ENCODE measurements at regions not wholly inside any gene's neighbourhood (a gene's known extent, or its start where the extent isn't known, plus 50 kb on each side); places are given as distances from the start of the nearest gene placed in this dataset.

DNA sequence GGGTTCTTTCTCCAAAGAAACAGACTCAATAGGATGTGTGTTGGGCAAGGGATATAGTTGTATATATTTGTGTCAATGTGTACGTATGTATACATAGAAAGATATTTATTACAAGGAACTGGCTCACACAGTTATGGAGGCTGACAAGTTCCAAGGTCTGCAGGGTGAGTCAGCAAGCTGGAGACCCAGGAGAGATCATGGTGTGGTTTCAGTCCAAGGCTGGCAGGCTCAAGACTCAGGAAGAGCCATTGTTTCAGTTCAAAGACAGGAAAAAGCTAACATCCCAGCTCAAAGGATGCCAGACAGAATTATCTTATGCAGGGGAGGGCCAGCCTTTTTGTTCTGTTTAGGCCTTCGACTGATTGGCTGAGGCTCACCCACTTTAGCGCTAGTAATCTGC, 89.9 kb upstream of the RALGAPA2 start:
- Mint-ChIP-seq H3K4me3 (ENCODE audit: unreplicated experiment) (no peak overlapping the region), H3K36me3 (ENCODE audit: insufficient read depth, unreplicated experiment) (no peaks in the 10 kb centered on the region), H3K27me3 (ENCODE audit: insufficient read depth, unreplicated experiment) (no peaks in the 10 kb centered on the region), H3K27ac (ENCODE audit: low read depth, unreplicated experiment) (no peak overlapping the region), H3K9me3 (ENCODE audit: unreplicated experiment) (no peaks in the 10 kb centered on the region), H3K4me1 (ENCODE audit: insufficient read depth, unreplicated experiment) (peaks cover 11% of the 10 kb centered on the region)
- ChIA-PET CTCF (interaction anchor here (0.7 kb wide), 1 partner anchor 520 kb away, joined by 4 read pairs; no protein-coding TSS in a partner anchor), POLR2A (no interaction called here)
- no peak for DNase-seq (ENCODE audit: unreplicated experiment)
- BruUV-seq (replicated peaks) = no TSS peak
- intact Hi-C loops (cut with micrococcal nuclease) = no loop called here
- TF ChIP-seq, protein P1, sequence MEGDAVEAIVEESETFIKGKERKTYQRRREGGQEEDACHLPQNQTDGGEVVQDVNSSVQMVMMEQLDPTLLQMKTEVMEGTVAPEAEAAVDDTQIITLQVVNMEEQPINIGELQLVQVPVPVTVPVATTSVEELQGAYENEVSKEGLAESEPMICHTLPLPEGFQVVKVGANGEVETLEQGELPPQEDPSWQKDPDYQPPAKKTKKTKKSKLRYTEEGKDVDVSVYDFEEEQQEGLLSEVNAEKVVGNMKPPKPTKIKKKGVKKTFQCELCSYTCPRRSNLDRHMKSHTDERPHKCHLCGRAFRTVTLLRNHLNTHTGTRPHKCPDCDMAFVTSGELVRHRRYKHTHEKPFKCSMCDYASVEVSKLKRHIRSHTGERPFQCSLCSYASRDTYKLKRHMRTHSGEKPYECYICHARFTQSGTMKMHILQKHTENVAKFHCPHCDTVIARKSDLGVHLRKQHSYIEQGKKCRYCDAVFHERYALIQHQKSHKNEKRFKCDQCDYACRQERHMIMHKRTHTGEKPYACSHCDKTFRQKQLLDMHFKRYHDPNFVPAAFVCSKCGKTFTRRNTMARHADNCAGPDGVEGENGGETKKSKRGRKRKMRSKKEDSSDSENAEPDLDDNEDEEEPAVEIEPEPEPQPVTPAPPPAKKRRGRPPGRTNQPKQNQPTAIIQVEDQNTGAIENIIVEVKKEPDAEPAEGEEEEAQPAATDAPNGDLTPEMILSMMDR (IDR thresholded peaks at IDR 0.05; ENCODE audit: unreplicated experiment) = no peak

DNA sequence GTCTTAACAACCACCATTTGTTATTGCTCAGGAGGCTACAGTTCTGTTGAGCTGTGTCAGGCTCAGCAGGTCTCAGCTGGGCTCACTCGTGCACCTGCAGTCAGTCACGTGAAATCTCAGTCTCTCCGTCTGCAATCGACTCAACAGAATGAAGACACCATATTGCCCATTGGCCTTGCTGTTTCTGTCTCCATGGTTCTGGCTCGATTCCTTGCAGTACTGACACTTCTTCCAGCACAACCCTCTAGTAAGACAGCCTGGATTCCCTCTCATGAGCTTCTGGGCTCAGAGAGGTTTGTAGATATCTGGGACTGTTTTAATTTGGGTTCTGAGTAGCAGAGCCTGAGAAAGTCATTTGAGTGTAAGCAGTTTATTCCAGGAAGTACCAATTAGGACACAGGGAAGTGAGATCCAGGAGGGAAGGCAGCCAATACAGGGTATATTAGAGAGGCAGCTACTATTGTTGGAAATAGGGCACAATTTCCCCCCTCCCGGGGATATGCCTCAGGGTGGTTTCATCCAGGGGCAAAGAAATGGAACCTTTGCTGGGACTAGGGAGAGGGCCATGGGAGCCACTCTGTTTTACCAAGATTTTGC, 87.4 kb upstream of the RALGAPA2 start:
- ChIA-PET CTCF (interaction anchor here (0.8 to 3.8 kb wide), 7 partner anchors 19 to 135 kb away, joined by 3 to 22 read pairs (median 4); no protein-coding TSS in a partner anchor), POLR2A (no interaction called here)
- Mint-ChIP-seq H3K9me3 (ENCODE audit: unreplicated experiment) (no peaks in the 10 kb centered on the region), H3K4me3 (ENCODE audit: unreplicated experiment) (no peak overlapping the region), H3K27ac (ENCODE audit: low read depth, unreplicated experiment) (no peak overlapping the region), H3K36me3 (ENCODE audit: insufficient read depth, unreplicated experiment) (no peaks in the 10 kb centered on the region), H3K27me3 (ENCODE audit: insufficient read depth, unreplicated experiment) (no peaks in the 10 kb centered on the region), H3K4me1 (ENCODE audit: insufficient read depth, unreplicated experiment) (peaks cover 13% of the 10 kb centered on the region)
- TF ChIP-seq, protein P1 (IDR thresholded peaks at IDR 0.05; ENCODE audit: unreplicated experiment) = no peak
- DNase-seq (ENCODE audit: unreplicated experiment) = no peak
- BruUV-seq (replicated peaks) = no TSS peak
- intact Hi-C loops (cut with micrococcal nuclease) = no loop called here

DNA sequence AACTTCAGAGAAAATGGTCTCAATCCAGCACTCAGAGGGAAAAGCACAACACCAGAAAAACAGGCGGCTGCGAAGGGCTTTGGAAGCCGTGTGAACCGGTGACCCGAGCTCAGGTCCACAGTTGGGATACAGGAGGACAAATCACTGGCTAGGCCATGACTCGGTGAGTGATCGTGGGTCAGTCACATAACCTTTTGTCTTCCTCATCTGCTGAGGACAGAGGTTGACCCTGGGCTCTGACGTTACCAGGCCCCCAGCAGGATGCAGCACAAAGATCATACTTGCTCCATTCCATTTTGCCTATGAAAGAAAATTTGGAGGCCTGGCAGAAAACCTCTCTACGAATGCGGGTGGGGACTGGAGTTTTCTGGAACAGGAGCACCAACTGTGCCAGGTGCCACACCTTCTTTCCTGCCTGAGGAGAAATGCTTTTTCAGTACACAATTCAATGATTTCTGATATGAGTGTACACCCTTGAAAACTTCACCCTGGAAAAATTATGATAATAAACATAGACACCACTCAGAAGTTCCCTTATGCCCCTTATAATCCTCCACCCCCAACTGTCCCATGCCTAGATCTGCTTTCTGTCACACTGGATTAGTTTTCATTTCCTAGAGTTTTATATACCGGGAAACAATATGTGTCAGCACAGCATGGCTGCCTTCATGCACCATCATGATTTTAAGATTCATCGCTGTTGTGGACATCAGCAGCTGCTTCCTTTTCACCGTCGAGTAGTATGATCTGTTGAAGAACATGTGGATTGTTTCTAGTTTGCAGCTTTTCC, 85.3 kb upstream of the RALGAPA2 start:
- POLR2A ChIA-PET = interaction anchor here (0.7 to 1.3 kb wide), 3 partner anchors 9 to 85 kb away, joined by 3 to 4 read pairs (median 3); partner anchors contain the start of gene RALGAPA2
- no peak for DNase-seq (ENCODE audit: unreplicated experiment)
- H3K27ac Mint-ChIP-seq (ENCODE audit: low read depth, unreplicated experiment) = no peak overlapping the region
- intact Hi-C loops (cut with micrococcal nuclease) = no loop called here
- H3K9me3 Mint-ChIP-seq (ENCODE audit: unreplicated experiment) = no peaks in the 10 kb centered on the region
- BruUV-seq (replicated peaks) = no TSS peak
- H3K4me1 Mint-ChIP-seq (ENCODE audit: insufficient read depth, unreplicated experiment) = peaks cover 13% of the 10 kb centered on the region
- TF ChIP-seq, protein P1 (IDR thresholded peaks at IDR 0.05; ENCODE audit: unreplicated experiment) = no peak
- H3K36me3 Mint-ChIP-seq (ENCODE audit: insufficient read depth, unreplicated experiment) = no peaks in the 10 kb centered on the region
- no peaks in the 10 kb centered on the region for H3K27me3 Mint-ChIP-seq (ENCODE audit: insufficient read depth, unreplicated experiment)
- CTCF ChIA-PET = interaction anchor here (0.6 to 3.8 kb wide), 8 partner anchors 9 to 63 kb away, joined by 3 to 22 read pairs (median 4); no protein-coding TSS in a partner anchor
- H3K4me3 Mint-ChIP-seq (ENCODE audit: unreplicated experiment) = no peak overlapping the region

DNA sequence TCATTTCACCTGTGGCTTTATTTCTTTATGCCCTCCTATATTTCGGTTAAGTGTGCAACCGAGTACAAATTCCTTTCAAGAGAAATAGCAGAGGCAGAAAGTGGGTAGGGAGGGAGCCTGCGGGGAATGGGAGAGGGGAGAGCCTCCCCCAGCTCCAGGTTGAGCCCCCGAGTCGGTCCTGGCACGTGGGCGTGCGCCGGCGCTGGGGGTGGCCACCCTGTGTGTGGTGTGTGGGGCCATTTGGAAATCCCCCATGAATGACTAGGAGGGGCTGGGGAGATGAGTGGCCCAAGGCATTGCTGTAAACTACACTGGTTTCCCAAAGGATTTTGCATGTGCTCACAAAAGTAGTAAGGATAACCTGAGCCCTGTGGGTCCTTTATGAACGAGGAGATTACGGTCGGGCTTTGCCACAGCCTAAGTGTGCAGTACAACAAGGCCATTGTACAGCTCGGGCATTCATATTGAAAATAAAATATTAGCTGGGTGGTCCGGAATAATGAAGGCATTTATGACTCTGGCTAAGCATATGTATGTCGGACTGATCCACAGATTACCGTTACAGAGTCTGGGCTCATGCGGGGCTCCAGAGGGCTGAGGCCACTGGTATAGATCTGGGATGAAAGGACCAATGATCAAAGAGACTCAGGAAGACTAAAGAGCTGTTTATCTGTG, 84.5 kb upstream of the RALGAPA2 start:
- no TSS peak for BruUV-seq (replicated peaks)
- TF ChIP-seq, protein P1 (IDR thresholded peaks at IDR 0.05; ENCODE audit: unreplicated experiment) = no peak
- H3K36me3 Mint-ChIP-seq (ENCODE audit: insufficient read depth, unreplicated experiment) = no peaks in the 10 kb centered on the region
- H3K27ac Mint-ChIP-seq (ENCODE audit: low read depth, unreplicated experiment) = no peak overlapping the region
- CTCF ChIA-PET = interaction anchor here (0.5 to 3.8 kb wide), 7 partner anchors 13 to 820 kb away, joined by 3 to 22 read pairs (median 3); no protein-coding TSS in a partner anchor
- H3K9me3 Mint-ChIP-seq (ENCODE audit: unreplicated experiment) = no peaks in the 10 kb centered on the region
- no peak overlapping the region for H3K4me3 Mint-ChIP-seq (ENCODE audit: unreplicated experiment)
- POLR2A ChIA-PET = interaction anchor here (0.7 to 1.3 kb wide), 3 partner anchors 8 to 84 kb away, joined by 3 to 4 read pairs (median 3); partner anchors contain the start of gene RALGAPA2
- no peak for DNase-seq (ENCODE audit: unreplicated experiment)
- H3K27me3 Mint-ChIP-seq (ENCODE audit: insufficient read depth, unreplicated experiment) = no peaks in the 10 kb centered on the region
- H3K4me1 Mint-ChIP-seq (ENCODE audit: insufficient read depth, unreplicated experiment) = peaks cover 20% of the 10 kb centered on the region
- intact Hi-C loops (cut with micrococcal nuclease) = no loop called here
